ENCODE measurements at regions not wholly inside any gene's neighbourhood (a gene's known extent, or its start where the extent isn't known, plus 50 kb on each side); places are given as distances from the start of the nearest gene placed in this dataset.
"Not testable (repeated sequence)": the region's sequence is repeated elsewhere in the genome, so short reads cannot be mapped to it uniquely, and the experiment has no call there.

DNA sequence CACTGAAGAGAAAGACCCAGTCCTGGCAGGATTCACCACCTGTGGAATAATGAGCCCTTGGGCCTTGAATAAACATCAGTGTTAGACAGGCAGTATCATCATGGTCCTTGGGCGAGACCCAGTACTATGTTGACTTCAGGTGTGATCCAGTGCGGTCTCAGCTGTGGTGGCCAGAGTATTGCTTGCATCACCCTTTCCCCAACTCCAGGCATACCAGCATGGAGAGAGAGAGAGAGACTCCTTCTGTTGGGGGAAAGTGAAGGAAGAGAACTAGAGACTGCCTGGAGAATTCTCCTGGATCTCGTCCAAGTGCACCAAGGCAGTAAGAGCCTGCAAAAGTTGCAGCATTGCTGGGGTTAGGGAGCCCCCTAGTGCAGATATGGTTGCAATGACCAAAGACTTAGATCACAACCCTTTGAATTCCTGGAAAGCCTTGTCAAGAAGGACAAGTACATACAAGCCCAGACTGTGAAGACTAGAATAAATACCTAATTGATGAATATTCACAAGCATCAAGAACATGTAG lies 61.1 kb upstream of the VAMP7 start:
- Histone ChIP-seq H3K4me1 (ENCODE audit: control insufficient read depth, insufficient read depth, low read length, poor library complexity, severe bottlenecking) (no peaks in the 10 kb centered on the region), H3K4me3 (ENCODE audit: low read depth, low read length) (no peak overlapping the region), H3K27me3 (ENCODE audit: control insufficient read depth, insufficient read depth, low read length) (no peaks in the 10 kb centered on the region), H3K9me3 (ENCODE audit: control insufficient read depth in 2 of 2, low read length in 2 of 2) (peaks cover 0 to 2% of the 10 kb centered on the region in 2 experiments), H3K36me3 (ENCODE audit: control insufficient read depth, insufficient read depth, low read length) (no peaks in the 10 kb centered on the region), H3K27ac (ENCODE audit: insufficient read depth, low read length, poor library complexity, severe bottlenecking) (no peak overlapping the region)
- Mint-ChIP-seq H3K27ac (no peak overlapping the region), H3K4me1 (no peaks in the 10 kb centered on the region), H3K27me3 (peaks cover 13% of the 10 kb centered on the region), H3K9me3 (peaks cover 0 to 11% (median 4%) of the 10 kb centered on the region in 7 donors), H3K4me3 (no peak overlapping the region), H3K36me3 (no peaks in the 10 kb centered on the region)
- peak; percentile 7 to 66 (median 29) for DNase-seq
- ATAC-seq (ENCODE audit: low read depth in 2 of 2): no peak

DNA sequence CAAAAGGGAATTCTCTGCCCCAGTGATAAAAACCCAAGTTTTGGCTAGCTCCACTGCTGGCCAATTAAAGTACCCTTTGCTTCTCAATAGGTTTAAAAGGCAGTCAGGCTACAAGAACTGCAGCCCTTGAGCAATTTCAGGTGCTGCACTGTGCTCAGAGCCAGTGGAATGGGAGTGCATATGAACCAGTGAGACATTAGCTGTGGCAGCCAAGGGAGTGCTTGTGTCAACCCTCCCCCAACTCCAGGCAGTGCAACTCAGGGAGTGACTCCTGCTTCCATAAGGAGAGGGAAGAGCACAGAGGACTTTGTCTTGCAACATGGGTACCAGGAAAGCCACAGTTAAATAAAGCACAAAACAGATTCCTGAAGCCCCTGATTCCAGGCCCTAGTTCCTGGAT lies 61.6 kb upstream of the VAMP7 start:
- Mint-ChIP-seq H3K4me3 (no peak overlapping the region), H3K4me1 (no peaks in the 10 kb centered on the region), H3K9me3 (peaks cover 0 to 7% (median 4%) of the 10 kb centered on the region in 7 donors), H3K27ac (no peak overlapping the region), H3K36me3 (no peaks in the 10 kb centered on the region), H3K27me3 (peaks cover 13% of the 10 kb centered on the region)
- H3K4me1 ChIP-seq (ENCODE audit: control insufficient read depth, insufficient read depth, low read length, poor library complexity, severe bottlenecking): no peaks in the 10 kb centered on the region
- no peak overlapping the region for H3K27ac ChIP-seq (ENCODE audit: insufficient read depth, low read length, poor library complexity, severe bottlenecking)
- no peak for DNase-seq
- ATAC-seq (ENCODE audit: low read depth in 2 of 2): no peak
- no peak overlapping the region for H3K4me3 ChIP-seq (ENCODE audit: low read depth, low read length)
- peaks cover 0 to 2% of the 10 kb centered on the region in 2 experiments for H3K9me3 ChIP-seq (ENCODE audit: control insufficient read depth in 2 of 2, low read length in 2 of 2)
- H3K36me3 ChIP-seq (ENCODE audit: control insufficient read depth, insufficient read depth, low read length): no peaks in the 10 kb centered on the region
- H3K27me3 ChIP-seq (ENCODE audit: control insufficient read depth, insufficient read depth, low read length): no peaks in the 10 kb centered on the region

DNA sequence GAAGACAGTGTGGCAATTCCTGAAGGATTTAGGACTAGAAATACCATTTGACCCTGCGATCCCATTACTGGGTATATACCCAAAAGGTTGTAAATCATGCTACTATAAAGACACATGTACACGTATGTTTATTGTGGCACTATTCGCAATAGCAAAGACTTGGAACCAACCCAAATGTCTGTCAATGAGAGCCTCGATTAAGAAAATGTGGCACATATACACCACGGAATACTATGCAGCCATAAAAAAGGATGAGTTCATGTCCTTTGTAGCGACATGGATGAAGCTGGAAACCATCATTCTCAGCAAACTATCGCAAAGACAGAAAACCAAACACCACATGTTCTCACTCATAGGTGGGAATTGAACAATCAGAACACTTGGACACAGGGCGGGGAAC lies 66.8 kb upstream of the VAMP7 start:
- not testable (repeated sequence) for H3K27me3 Mint-ChIP-seq; H3K4me1 Mint-ChIP-seq; H3K36me3 Mint-ChIP-seq; H3K4me3 Mint-ChIP-seq; H3K4me3 ChIP-seq (ENCODE audit: low read depth, low read length); H3K27ac ChIP-seq (ENCODE audit: insufficient read depth, low read length, poor library complexity, severe bottlenecking); H3K36me3 ChIP-seq (ENCODE audit: control insufficient read depth, insufficient read depth, low read length); ATAC-seq (ENCODE audit: low read depth in 2 of 2); H3K9me3 ChIP-seq (ENCODE audit: control insufficient read depth in 2 of 2, low read length in 2 of 2); H3K4me1 ChIP-seq (ENCODE audit: control insufficient read depth, insufficient read depth, low read length, poor library complexity, severe bottlenecking); DNase-seq; H3K9me3 Mint-ChIP-seq; H3K27me3 ChIP-seq (ENCODE audit: control insufficient read depth, insufficient read depth, low read length); H3K27ac Mint-ChIP-seq

DNA sequence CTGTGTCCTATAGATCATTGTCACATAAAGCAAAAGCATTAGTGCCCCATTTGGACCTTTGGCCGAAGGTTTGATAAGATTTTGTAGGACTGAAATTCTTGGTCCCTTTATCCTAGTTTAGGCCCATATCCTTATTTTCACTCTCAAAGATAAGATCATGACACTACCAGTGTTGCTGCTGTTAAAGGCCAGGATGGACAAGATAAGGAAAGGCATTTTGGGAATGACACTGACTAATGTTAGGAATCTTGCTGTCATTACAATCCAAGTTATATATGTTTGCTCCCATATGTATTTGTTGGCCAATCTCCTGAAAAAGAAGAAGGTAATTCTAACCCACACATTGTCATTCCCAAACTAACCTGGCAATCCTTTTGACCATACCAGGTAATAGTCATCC lies 101.3 kb upstream of the VAMP7 start:
- Mint-ChIP-seq H3K4me3 (no peak overlapping the region), H3K36me3 (peaks cover 6% of the 10 kb centered on the region), H3K27ac (no peak overlapping the region), H3K27me3 (no peaks in the 10 kb centered on the region), H3K9me3 (no peaks in the 10 kb centered on the region), H3K4me1 (no peaks in the 10 kb centered on the region)
- no peak overlapping the region for H3K27ac ChIP-seq (ENCODE audit: insufficient read depth, low read length, poor library complexity, severe bottlenecking)
- H3K36me3 ChIP-seq (ENCODE audit: control insufficient read depth, insufficient read depth, low read length): no peaks in the 10 kb centered on the region
- no peaks in the 10 kb centered on the region for H3K9me3 ChIP-seq (ENCODE audit: control insufficient read depth in 2 of 2, low read length in 2 of 2)
- H3K4me3 ChIP-seq (ENCODE audit: low read depth, low read length): no peak overlapping the region
- DNase-seq (no peak), ATAC-seq (ENCODE audit: low read depth in 2 of 2) (no peak)
- no peaks in the 10 kb centered on the region for H3K4me1 ChIP-seq (ENCODE audit: control insufficient read depth, insufficient read depth, low read length, poor library complexity, severe bottlenecking)
- no peaks in the 10 kb centered on the region for H3K27me3 ChIP-seq (ENCODE audit: control insufficient read depth, insufficient read depth, low read length)

DNA sequence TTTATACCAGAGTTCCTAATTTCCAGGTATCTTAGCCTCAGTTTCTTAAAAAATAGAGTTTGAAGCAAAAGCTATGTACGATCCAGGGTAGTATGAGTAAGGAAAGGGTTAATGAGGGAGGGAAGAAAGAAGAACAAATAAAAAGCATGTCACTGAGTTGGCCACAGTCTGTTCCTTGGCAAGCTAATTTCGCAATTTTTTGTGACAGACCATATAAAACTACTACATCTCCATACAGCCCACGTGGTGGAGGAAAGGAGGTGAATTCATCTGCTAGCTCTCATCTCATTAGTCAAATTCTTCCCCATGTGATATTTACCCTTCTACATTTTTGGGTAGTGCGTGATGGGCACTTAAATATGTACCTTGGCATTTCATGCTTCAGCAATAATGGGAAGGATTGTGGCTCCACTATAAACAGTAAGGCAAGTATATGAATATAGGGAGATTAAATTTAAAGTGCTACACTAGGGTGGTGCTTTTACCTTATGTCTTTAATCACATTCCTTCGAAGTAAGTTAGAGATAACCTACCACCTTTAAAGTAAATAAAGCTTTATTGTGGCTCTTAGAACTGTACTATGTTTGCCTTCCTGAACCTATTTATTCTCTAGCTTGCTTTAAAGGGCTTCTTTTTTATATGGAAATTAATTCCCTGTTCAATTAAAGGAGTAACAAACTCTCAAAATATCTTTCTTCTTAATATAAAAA lies 102.1 kb upstream of the VAMP7 start:
- no peaks in the 10 kb centered on the region for H3K9me3 ChIP-seq (ENCODE audit: control insufficient read depth in 2 of 2, low read length in 2 of 2)
- no peaks in the 10 kb centered on the region for H3K36me3 ChIP-seq (ENCODE audit: control insufficient read depth, insufficient read depth, low read length)
- H3K27ac Mint-ChIP-seq: no peak overlapping the region
- H3K4me1 ChIP-seq (ENCODE audit: control insufficient read depth, insufficient read depth, low read length, poor library complexity, severe bottlenecking): no peaks in the 10 kb centered on the region
- H3K4me1 Mint-ChIP-seq: no peaks in the 10 kb centered on the region
- ATAC-seq (ENCODE audit: low read depth in 2 of 2) (no peak), DNase-seq (no peak)
- H3K4me3 ChIP-seq (ENCODE audit: low read depth, low read length): no peak overlapping the region
- no peaks in the 10 kb centered on the region for H3K9me3 Mint-ChIP-seq
- H3K36me3 Mint-ChIP-seq: peaks cover 6% of the 10 kb centered on the region
- H3K27me3 ChIP-seq (ENCODE audit: control insufficient read depth, insufficient read depth, low read length): no peaks in the 10 kb centered on the region
- no peaks in the 10 kb centered on the region for H3K27me3 Mint-ChIP-seq
- H3K4me3 Mint-ChIP-seq: no peak overlapping the region
- no peak overlapping the region for H3K27ac ChIP-seq (ENCODE audit: insufficient read depth, low read length, poor library complexity, severe bottlenecking)

DNA sequence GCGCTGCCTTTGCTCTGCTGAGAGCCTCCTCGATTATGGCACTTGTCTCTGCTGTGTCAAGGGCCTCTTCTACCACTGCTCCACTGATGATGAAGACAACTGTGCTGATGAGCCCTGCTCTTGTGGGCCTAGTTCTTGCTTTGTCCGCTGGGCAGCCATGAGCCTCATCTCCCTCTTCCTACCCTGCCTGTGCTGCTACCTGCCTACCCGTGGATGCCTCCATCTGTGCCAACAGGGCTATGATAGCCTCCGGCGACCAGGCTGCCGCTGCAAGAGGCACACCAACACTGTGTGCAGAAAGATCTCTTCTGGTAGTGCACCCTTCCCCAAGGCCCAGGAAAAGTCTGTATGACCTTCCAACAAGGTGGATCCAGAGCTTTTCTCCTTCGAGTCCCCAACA lies 106.8 kb upstream of the VAMP7 start:
- Mint-ChIP-seq H3K4me3 (no peak overlapping the region), H3K4me1 (no peaks in the 10 kb centered on the region), H3K27ac (no peak overlapping the region)

DNA sequence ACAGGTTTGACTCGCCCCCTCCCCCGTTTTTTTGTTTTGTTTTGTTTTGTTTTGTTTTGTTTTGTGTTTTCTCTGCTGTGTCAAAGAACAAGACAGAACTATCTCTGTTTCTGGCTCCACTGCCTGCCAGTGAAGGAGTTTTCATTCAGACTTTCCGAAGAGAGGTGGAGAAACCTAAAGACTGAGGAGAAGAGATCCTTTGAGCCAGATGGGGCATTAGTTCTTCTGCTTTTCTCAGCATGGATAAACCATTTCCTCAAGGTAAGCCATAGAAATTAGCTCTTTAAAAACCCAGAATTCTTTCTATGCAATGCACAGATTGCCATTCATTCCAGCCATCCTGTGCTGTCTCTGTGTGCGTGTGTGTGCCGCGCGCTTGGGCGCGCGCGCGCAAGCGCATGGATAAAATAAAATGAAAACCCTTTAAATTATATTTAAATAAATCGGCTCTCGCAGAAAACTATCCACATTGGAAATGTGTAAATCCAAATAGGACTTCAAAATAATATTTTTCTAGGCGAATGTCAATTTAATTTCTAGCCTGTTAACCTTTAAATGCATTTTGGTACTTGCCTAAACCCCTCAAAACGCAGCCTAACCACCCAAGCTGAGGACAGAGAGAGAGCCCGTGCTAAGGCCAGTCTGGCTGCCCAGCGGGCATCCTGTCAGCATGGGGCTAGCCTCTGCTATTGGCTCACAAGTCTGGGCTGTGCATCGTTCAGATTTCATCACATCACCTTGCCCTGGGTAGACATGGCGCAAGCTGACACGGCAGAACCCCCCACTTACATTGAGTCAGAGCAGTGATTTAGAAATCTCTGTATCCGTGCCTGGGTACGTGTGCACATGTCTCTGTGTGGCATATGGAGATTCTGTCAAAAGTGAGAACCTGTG lies 113.0 kb upstream of the VAMP7 start:
- no peaks in the 10 kb centered on the region for H3K36me3 ChIP-seq (ENCODE audit: control insufficient read depth, insufficient read depth, low read length)
- H3K27ac ChIP-seq (ENCODE audit: insufficient read depth, low read length, poor library complexity, severe bottlenecking): no peak overlapping the region
- H3K4me1 ChIP-seq (ENCODE audit: control insufficient read depth, insufficient read depth, low read length, poor library complexity, severe bottlenecking): peaks cover 4% of the 10 kb centered on the region
- ATAC-seq (ENCODE audit: low read depth in 2 of 2): no peak
- H3K4me3 ChIP-seq (ENCODE audit: low read depth, low read length): peak overlapping the region; percentile 42
- H3K36me3 Mint-ChIP-seq: no peaks in the 10 kb centered on the region
- peaks cover 0 to 8% (median 4%) of the 10 kb centered on the region in 4 donors for H3K4me1 Mint-ChIP-seq
- no peaks in the 10 kb centered on the region for H3K27me3 Mint-ChIP-seq
- DNase-seq: no peak
- H3K9me3 Mint-ChIP-seq: peaks cover 0 to 4% (median 1%) of the 10 kb centered on the region in 7 donors
- no peaks in the 10 kb centered on the region for H3K27me3 ChIP-seq (ENCODE audit: control insufficient read depth, insufficient read depth, low read length)
- H3K27ac Mint-ChIP-seq: no peak overlapping the region
- peak overlapping the region in 3 of 4 donors; percentile 28 to 83 (median 63) for H3K4me3 Mint-ChIP-seq
- no peaks in the 10 kb centered on the region for H3K9me3 ChIP-seq (ENCODE audit: control insufficient read depth in 2 of 2, low read length in 2 of 2)

More for the DNA sequence above, 106.8 kb upstream of the VAMP7 start:
- Histone ChIP-seq H3K4me1 (ENCODE audit: control insufficient read depth, insufficient read depth, low read length, poor library complexity, severe bottlenecking) (no peaks in the 10 kb centered on the region), H3K36me3 (ENCODE audit: control insufficient read depth, insufficient read depth, low read length) (no peaks in the 10 kb centered on the region), H3K4me3 (ENCODE audit: low read depth, low read length) (no peak overlapping the region), H3K27me3 (ENCODE audit: control insufficient read depth, insufficient read depth, low read length) (no peaks in the 10 kb centered on the region), H3K27ac (ENCODE audit: insufficient read depth, low read length, poor library complexity, severe bottlenecking) (no peak overlapping the region), H3K9me3 (ENCODE audit: control insufficient read depth in 2 of 2, low read length in 2 of 2) (no peaks in the 10 kb centered on the region)
- peaks cover 0 to 2% (median 0%) of the 10 kb centered on the region in 7 donors for H3K9me3 Mint-ChIP-seq
- H3K27me3 Mint-ChIP-seq: no peaks in the 10 kb centered on the region
- peaks cover 6% of the 10 kb centered on the region for H3K36me3 Mint-ChIP-seq
- ATAC-seq (ENCODE audit: low read depth in 2 of 2) (no peak), DNase-seq (no peak)
